ENCODE measurements at regions not wholly inside any gene's neighbourhood (a gene's known extent, or its start where the extent isn't known, plus 50 kb on each side); places are given as distances from the start of the nearest gene placed in this dataset.

DNA sequence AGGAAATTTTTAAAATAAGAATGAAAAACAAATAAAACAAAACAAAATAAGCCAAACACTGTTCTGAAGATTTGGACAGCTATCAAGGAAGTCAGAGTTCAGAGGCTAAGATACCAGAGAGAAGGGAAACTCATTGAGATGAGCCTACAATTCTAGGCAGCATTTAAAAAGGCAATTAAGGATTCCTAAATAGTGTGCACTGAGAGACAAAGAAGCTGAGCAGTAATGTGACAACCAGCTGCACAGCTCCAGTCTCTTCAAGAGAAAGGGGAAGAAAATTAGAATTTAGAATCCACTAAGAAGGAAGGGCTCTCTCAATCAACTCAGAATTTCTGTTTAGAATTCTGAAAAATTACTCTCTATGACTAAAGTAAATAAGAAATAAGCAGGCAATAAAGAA is 246.7 kb upstream of the COX7C start (continued):
- TF ChIP-seq, protein P1, sequence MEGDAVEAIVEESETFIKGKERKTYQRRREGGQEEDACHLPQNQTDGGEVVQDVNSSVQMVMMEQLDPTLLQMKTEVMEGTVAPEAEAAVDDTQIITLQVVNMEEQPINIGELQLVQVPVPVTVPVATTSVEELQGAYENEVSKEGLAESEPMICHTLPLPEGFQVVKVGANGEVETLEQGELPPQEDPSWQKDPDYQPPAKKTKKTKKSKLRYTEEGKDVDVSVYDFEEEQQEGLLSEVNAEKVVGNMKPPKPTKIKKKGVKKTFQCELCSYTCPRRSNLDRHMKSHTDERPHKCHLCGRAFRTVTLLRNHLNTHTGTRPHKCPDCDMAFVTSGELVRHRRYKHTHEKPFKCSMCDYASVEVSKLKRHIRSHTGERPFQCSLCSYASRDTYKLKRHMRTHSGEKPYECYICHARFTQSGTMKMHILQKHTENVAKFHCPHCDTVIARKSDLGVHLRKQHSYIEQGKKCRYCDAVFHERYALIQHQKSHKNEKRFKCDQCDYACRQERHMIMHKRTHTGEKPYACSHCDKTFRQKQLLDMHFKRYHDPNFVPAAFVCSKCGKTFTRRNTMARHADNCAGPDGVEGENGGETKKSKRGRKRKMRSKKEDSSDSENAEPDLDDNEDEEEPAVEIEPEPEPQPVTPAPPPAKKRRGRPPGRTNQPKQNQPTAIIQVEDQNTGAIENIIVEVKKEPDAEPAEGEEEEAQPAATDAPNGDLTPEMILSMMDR (IDR thresholded peaks at IDR 0.05; ENCODE audit: control extremely low read depth in 1 of 3, insufficient read depth in 1 of 3, low read depth in 1 of 3, low read length in 3 of 3) = no peak
- TF ChIP-seq SP1 (IDR thresholded peaks at IDR 0.05; ENCODE audit: low read depth, low read length) (no peak), EP300 (IDR thresholded peaks at IDR 0.05; ENCODE audit: borderline replicate concordance in 1 of 2, low read depth in 2 of 2, low read length in 2 of 2) (no peak), RNF2 (IDR thresholded peaks at IDR 0.05; ENCODE audit: borderline replicate concordance, low read depth, low read length, missing control alignments, poor library complexity, severe bottlenecking) (no peak)

Data from H1 (cell line).